SK-N-SH (cell line): ENCODE measurements at regions not wholly inside any gene's neighbourhood (a gene's known extent, or its start where the extent isn't known, plus 50 kb on each side); places are given as distances from the start of the nearest gene placed in this dataset.

Experiments
- CTCF ChIA-PET: fragments of 300-600, 350-600 bp; formaldehyde crosslinking; extraction: SDS; loops from one replicate; lab custom pipeline; 2021; lab: Yijun Ruan, JAX
- POLR2A ChIA-PET: fragments of 350-600 bp; sonication (Branson Sonifier 250); formaldehyde crosslinking; extraction: SDS; loops from one replicate; lab custom pipeline; 2020; ENCODE audit warnings: antibody characterized with exemption, inconsistent platforms; lab: Yijun Ruan, JAX
- DNase-seq: peaks from one replicate; pipeline ENCODE4 v3.0.0; 2012
- H2AFZ ChIP-seq: fragments of 200-600 bp; sonication (generic); 2 replicates; pipeline ENCODE4 v1.8.1; 2016; ENCODE audit warnings: antibody characterized with exemption, mild to moderate bottlenecking, low read depth
- H3F3A ChIP-seq: fragments of 200-600 bp; sonication (generic); replicated peaks from 2 replicates; pipeline ENCODE3; 2016; ENCODE audit warnings: antibody characterized with exemption, mild to moderate bottlenecking; ENCODE audit not compliant: insufficient read depth
- H3K27ac ChIP-seq, 2 experiments: fragments of 200-500 bp in 1 of 2; fragments of 200-600 bp in 1 of 2; sonication (Bioruptor generic) in 1 of 2; sonication (generic), shearing (Covaris generic) in 1 of 2; 2 replicates each; pipeline versions ENCODE4 v1.5.1 to v1.6.1; 2014 to 2016; ENCODE audit warnings: low read depth in 2 of 2, inconsistent platforms in 1 of 2, low read length in 1 of 2, mild to moderate bottlenecking in 1 of 2, mixed read lengths in 1 of 2
- H3K27me3 ChIP-seq: fragments of 200-600 bp; sonication (generic), shearing (Covaris generic); 2 replicates; pipeline ENCODE4 v1.6.1; 2016; ENCODE audit warnings: mixed run types; ENCODE audit not compliant: insufficient read depth
- H3K36me3 ChIP-seq, 2 experiments: fragments of 200-500 bp in 1 of 2; fragments of 200-600 bp in 1 of 2; sonication (Bioruptor generic) in 1 of 2; sonication (generic) in 1 of 2; replicated peaks in 1 of 2; 2 replicates each; pipeline versions ENCODE3 to v1.5.1; 2014 to 2016; ENCODE audit warnings: low read length in 1 of 2, mild to moderate bottlenecking in 1 of 2; ENCODE audit not compliant: insufficient read depth in 2 of 2, control insufficient read depth in 1 of 2
- H3K4me1 ChIP-seq, 2 experiments: fragments of 200-500 bp in 1 of 2; fragments of 200-600 bp in 1 of 2; sonication (Bioruptor generic) in 1 of 2; sonication (generic), shearing (Covaris generic) in 1 of 2; 2 replicates each; pipeline versions ENCODE4 v1.5.1 to v1.6.1; 2014 to 2016; ENCODE audit warnings: low read depth in 1 of 2, low read length in 1 of 2, mixed run types in 1 of 2; ENCODE audit not compliant: insufficient read depth in 2 of 2, control insufficient read depth in 1 of 2
- H3K4me2 ChIP-seq: fragments of 200-600 bp; sonication (generic), shearing (Covaris generic); 2 replicates; pipeline ENCODE4 v1.6.1; 2017; ENCODE audit warnings: mixed run types
- H3K4me3 ChIP-seq, 2 experiments: fragments of 200-500 bp in 1 of 2; fragments of 200-600 bp in 1 of 2; sonication (Bioruptor generic) in 1 of 2; sonication (generic), shearing (Covaris generic) in 1 of 2; 2 replicates each; pipeline versions ENCODE4 v1.5.1 to v1.8.1; 2014 to 2016; ENCODE audit warnings: low read depth in 2 of 2, inconsistent platforms in 1 of 2, low read length in 1 of 2, mild to moderate bottlenecking in 1 of 2, mixed read lengths in 1 of 2, moderate library complexity in 1 of 2
- H3K79me2 ChIP-seq: fragments of 200-600 bp; sonication (generic); 2 replicates; pipeline ENCODE4 v1.8.1; 2017; ENCODE audit warnings: mild to moderate bottlenecking; ENCODE audit not compliant: insufficient read depth
- H3K9ac ChIP-seq: fragments of 200-600 bp; sonication (generic); 2 replicates; pipeline ENCODE4 v1.6.1; 2017; ENCODE audit warnings: mixed run types
- H3K9me2 ChIP-seq: fragments of 200-600 bp; sonication (generic); 2 replicates; pipeline ENCODE4 v1.6.1; 2017; ENCODE audit warnings: mixed run types
- H3K9me3 ChIP-seq: fragments of 200-600 bp; sonication (generic); 2 replicates; pipeline ENCODE4 v1.6.1; 2017; ENCODE audit warnings: mixed run types, mild to moderate bottlenecking, moderate library complexity
- H4K20me1 ChIP-seq: fragments of 200-600 bp; sonication (generic); 2 replicates; pipeline ENCODE4 v1.6.1; 2017; ENCODE audit warnings: mild to moderate bottlenecking, mixed run types; ENCODE audit not compliant: insufficient read depth
- FOSL2 ChIP-seq: IDR thresholded peaks from 2 replicates; pipeline ENCODE4 v1.4.0; 2012; ENCODE audit warnings: low read depth, mild to moderate bottlenecking, moderate library complexity, borderline replicate concordance
- FOXJ3 ChIP-seq: sonication (generic); formaldehyde crosslinking; IDR thresholded peaks from 2 replicates; pipeline ENCODE4 v1.5.1; 2020; ENCODE audit warnings: mild to moderate bottlenecking, missing genetic modification reagents
- POLR2AphosphoS5 ChIP-seq: IDR thresholded peaks from 2 replicates; pipeline ENCODE4 v1.6.1; 2012; ENCODE audit warnings: low read depth, low read length
- RAD21 ChIP-seq: IDR thresholded peaks from 2 replicates; pipeline ENCODE4 v1.6.1; 2012; ENCODE audit warnings: mild to moderate bottlenecking, low read length
- RCOR1 ChIP-seq: fragments of 150-350 bp; IDR thresholded peaks from 2 replicates; pipeline ENCODE4 v1.6.1; 2017; ENCODE audit warnings: antibody characterized with exemption, low read length
- SMC3 ChIP-seq: IDR thresholded peaks from 2 replicates; pipeline ENCODE4 v1.6.1; 2012; ENCODE audit warnings: low read depth, low read length, improper control_type of control experiment
- TCF12 ChIP-seq: IDR thresholded peaks from 2 replicates; pipeline ENCODE4 v1.4.0; 2012
- WGBS: methylation state at CpG from one replicate; pipeline ENCODE4 v1.1.6; 2017; ENCODE audit warnings: low lambda C conversion rate; 5-methylcytosine and 5-hydroxymethylcytosine counted together
- TF ChIP-seq, protein P1 (sequence below): fragments of 150-350 bp; IDR thresholded peaks from 2 replicates; pipeline ENCODE4 v1.6.1; 2017; ENCODE audit warnings: antibody characterized with exemption, low read length, low read depth, borderline replicate concordance
- TF ChIP-seq, protein P2 (sequence below): fragments of 150-350 bp; IDR thresholded peaks from 2 replicates; pipeline ENCODE4 v1.6.1; 2016; ENCODE audit warnings: mild to moderate bottlenecking, low read depth, low read length
- TF ChIP-seq, protein P3 (sequence below): IDR thresholded peaks from 2 replicates; pipeline ENCODE4; 2012
- TF ChIP-seq, protein P4 (sequence below): fragments of 200-600 bp; sonication (generic); IDR thresholded peaks from 2 replicates; pipeline ENCODE4 v1.6.1; 2017; ENCODE audit warnings: antibody characterized with exemption, mild to moderate bottlenecking, moderate library complexity
- TF ChIP-seq, protein P5 (sequence below): IDR thresholded peaks from 2 replicates; pipeline ENCODE4 v1.6.1; 2012; ENCODE audit warnings: mild to moderate bottlenecking, low read depth, low read length, moderate library complexity

DNA sequence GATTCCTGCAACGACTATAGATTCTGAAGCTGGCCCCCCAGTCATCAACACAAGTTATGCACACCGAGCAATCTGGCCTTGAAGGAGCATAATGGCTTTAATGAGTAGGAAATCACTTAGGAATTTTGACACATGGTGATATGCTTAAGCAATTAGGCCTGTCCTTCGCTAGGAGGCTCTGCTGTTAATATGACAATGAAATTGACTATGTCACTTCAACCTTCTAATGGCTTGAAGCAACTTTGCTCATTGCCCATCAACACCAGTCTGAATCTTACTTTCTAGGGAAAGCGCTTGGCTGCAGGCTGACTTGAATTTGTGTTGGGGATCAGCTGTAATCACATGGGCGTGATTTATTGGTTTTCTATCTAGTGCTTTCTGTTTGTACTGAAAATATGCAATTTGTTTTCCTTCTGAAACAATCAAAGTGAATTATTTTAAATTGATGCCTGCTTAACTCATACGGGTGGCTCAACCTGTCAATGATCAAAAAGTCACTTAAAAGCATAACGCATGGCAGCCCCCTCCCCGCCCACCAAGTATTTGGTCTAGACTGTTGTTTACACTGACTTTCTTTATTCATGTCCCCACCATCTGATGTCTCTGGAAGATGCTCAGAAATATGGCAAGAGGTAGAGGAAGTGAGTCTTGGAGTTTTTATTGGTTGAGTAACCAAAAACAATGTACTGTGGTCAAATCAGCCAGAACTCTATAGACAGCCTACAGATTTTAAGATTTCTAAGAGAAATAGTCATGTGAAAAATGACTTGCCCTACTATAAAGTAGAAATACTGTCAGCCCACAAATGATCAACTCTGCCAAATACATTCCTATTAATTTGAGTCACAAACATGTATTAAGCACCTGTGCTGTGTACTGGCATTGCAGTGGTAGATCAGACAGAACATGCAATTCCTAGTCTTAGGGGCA, 344.9 kb downstream of the RBM43 start:
- WGBS: 77% methylated on average over 8 of the region's 8 CpGs
- no peak overlapping the region for H3K9ac ChIP-seq

More for the DNA sequence above, 344.9 kb downstream of the RBM43 start:
- CTCF ChIA-PET: interaction anchor here (1.0 kb wide), 1 partner anchor 18 kb away, joined by 3 read pairs; no protein-coding TSS in a partner anchor
- Histone ChIP-seq H3K79me2 (no peaks in the 10 kb centered on the region), H3K9me2 (no peaks in the 10 kb centered on the region), H3F3A (no peaks in the 10 kb centered on the region), H2AFZ (no peak overlapping the region), H3K27ac (no peak overlapping the region; a peak in 1 of 4 replicates), H4K20me1 (no peaks in the 10 kb centered on the region), H3K4me2 (no peak overlapping the region), H3K9me3 (no peaks in the 10 kb centered on the region)
- no peak for DNase-seq
- TF ChIP-seq FOXJ3 (CRISPR knock-in tag) (no peak), POLR2AphosphoS5 (no peak), SMC3 (no peak), FOSL2 (no peak), TCF12 (peak; percentile 29), RAD21 (no peak), RCOR1 (no peak)
- TF ChIP-seq, protein P1, sequence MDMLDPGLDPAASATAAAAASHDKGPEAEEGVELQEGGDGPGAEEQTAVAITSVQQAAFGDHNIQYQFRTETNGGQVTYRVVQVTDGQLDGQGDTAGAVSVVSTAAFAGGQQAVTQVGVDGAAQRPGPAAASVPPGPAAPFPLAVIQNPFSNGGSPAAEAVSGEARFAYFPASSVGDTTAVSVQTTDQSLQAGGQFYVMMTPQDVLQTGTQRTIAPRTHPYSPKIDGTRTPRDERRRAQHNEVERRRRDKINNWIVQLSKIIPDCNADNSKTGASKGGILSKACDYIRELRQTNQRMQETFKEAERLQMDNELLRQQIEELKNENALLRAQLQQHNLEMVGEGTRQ: no peak
- TF ChIP-seq, protein P2, sequence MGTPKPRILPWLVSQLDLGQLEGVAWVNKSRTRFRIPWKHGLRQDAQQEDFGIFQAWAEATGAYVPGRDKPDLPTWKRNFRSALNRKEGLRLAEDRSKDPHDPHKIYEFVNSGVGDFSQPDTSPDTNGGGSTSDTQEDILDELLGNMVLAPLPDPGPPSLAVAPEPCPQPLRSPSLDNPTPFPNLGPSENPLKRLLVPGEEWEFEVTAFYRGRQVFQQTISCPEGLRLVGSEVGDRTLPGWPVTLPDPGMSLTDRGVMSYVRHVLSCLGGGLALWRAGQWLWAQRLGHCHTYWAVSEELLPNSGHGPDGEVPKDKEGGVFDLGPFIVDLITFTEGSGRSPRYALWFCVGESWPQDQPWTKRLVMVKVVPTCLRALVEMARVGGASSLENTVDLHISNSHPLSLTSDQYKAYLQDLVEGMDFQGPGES: no peak
- TF ChIP-seq, protein P3, sequence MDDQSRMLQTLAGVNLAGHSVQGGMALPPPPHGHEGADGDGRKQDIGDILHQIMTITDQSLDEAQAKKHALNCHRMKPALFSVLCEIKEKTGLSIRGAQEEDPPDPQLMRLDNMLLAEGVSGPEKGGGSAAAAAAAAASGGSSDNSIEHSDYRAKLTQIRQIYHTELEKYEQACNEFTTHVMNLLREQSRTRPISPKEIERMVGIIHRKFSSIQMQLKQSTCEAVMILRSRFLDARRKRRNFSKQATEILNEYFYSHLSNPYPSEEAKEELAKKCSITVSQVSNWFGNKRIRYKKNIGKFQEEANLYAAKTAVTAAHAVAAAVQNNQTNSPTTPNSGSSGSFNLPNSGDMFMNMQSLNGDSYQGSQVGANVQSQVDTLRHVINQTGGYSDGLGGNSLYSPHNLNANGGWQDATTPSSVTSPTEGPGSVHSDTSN: peak; percentile 4; the same call in 1 of the 2 replicates
- TF ChIP-seq, protein P4, sequence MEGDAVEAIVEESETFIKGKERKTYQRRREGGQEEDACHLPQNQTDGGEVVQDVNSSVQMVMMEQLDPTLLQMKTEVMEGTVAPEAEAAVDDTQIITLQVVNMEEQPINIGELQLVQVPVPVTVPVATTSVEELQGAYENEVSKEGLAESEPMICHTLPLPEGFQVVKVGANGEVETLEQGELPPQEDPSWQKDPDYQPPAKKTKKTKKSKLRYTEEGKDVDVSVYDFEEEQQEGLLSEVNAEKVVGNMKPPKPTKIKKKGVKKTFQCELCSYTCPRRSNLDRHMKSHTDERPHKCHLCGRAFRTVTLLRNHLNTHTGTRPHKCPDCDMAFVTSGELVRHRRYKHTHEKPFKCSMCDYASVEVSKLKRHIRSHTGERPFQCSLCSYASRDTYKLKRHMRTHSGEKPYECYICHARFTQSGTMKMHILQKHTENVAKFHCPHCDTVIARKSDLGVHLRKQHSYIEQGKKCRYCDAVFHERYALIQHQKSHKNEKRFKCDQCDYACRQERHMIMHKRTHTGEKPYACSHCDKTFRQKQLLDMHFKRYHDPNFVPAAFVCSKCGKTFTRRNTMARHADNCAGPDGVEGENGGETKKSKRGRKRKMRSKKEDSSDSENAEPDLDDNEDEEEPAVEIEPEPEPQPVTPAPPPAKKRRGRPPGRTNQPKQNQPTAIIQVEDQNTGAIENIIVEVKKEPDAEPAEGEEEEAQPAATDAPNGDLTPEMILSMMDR: no peak
- TF ChIP-seq, protein P5, sequence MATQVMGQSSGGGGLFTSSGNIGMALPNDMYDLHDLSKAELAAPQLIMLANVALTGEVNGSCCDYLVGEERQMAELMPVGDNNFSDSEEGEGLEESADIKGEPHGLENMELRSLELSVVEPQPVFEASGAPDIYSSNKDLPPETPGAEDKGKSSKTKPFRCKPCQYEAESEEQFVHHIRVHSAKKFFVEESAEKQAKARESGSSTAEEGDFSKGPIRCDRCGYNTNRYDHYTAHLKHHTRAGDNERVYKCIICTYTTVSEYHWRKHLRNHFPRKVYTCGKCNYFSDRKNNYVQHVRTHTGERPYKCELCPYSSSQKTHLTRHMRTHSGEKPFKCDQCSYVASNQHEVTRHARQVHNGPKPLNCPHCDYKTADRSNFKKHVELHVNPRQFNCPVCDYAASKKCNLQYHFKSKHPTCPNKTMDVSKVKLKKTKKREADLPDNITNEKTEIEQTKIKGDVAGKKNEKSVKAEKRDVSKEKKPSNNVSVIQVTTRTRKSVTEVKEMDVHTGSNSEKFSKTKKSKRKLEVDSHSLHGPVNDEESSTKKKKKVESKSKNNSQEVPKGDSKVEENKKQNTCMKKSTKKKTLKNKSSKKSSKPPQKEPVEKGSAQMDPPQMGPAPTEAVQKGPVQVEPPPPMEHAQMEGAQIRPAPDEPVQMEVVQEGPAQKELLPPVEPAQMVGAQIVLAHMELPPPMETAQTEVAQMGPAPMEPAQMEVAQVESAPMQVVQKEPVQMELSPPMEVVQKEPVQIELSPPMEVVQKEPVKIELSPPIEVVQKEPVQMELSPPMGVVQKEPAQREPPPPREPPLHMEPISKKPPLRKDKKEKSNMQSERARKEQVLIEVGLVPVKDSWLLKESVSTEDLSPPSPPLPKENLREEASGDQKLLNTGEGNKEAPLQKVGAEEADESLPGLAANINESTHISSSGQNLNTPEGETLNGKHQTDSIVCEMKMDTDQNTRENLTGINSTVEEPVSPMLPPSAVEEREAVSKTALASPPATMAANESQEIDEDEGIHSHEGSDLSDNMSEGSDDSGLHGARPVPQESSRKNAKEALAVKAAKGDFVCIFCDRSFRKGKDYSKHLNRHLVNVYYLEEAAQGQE: no peak
- TF ChIP-seq, all 33 proteins: peak for 2
- POLR2A ChIA-PET: no interaction called here
- Histone ChIP-seq H3K36me3 (no peaks in the 10 kb centered on the region), H3K27me3 (no peaks in the 10 kb centered on the region), H3K4me1 (no peaks in the 10 kb centered on the region; a peak in 2 of 4 replicates), H3K4me3 (no peak overlapping the region)
